IPS-NIHi7 (cell line): ENCODE measurements at regions not wholly inside any gene's neighbourhood (a gene's known extent, or its start where the extent isn't known, plus 50 kb on each side); places are given as distances from the start of the nearest gene placed in this dataset.
"Not testable (repeated sequence)": the region's sequence is repeated elsewhere in the genome, so short reads cannot be mapped to it uniquely, and the experiment has no call there.

ENCODE experiments used
- DNase-seq: peaks from one replicate; pipeline ENCODE4 v3.0.0; 2012; ENCODE audit warnings: mixed read lengths; ENCODE audit errors: extremely low spot score

- DNase-seq, result no peak
Observed at GRCh38 chr3:80618295-80619256, 850.8 kb upstream of the ROBO1 start.

GRCh38 chr3:80612366-80612765, 844.6 kb upstream of the ROBO1 start:
- no peak for DNase-seq

GRCh38 chr3:80608072-80608471, 840.3 kb upstream of the ROBO1 start:
- not testable (repeated sequence) for DNase-seq

- DNase-seq, result no peak
Observed at GRCh38 chr3:80606073-80606472, 838.3 kb upstream of the ROBO1 start.

GRCh38 chr3:80601479-80601878, 833.7 kb upstream of the ROBO1 start:
- DNase-seq, result no peak

- no peak for DNase-seq
Observed at GRCh38 chr3:80592792-80593191, 825.0 kb upstream of the ROBO1 start.

GRCh38 chr3:80586338-80586737, 818.5 kb upstream of the ROBO1 start:
- DNase-seq, result no peak

GRCh38 chr3:80580146-80580545, 812.3 kb upstream of the ROBO1 start:
- DNase-seq, result no peak

GRCh38 chr3:80564391-80564790, 796.6 kb upstream of the ROBO1 start:
- no peak for DNase-seq

GRCh38 chr3:80559701-80560100, 791.9 kb upstream of the ROBO1 start:
- DNase-seq, result no peak

- DNase-seq, result no peak
Observed at GRCh38 chr3:80556763-80557162, 789.0 kb upstream of the ROBO1 start.

- DNase-seq, result no peak
Observed at GRCh38 chr3:80554304-80554703, 786.5 kb upstream of the ROBO1 start.

GRCh38 chr3:80553211-80553610, 785.4 kb upstream of the ROBO1 start:
- DNase-seq, result no peak

GRCh38 chr3:80550174-80550573, 782.4 kb upstream of the ROBO1 start:
- no peak for DNase-seq

GRCh38 chr3:80549173-80549572, 781.4 kb upstream of the ROBO1 start:
- DNase-seq, result no peak

GRCh38 chr3:80543154-80543553, 775.4 kb upstream of the ROBO1 start:
- no peak for DNase-seq

- DNase-seq, result no peak
Observed at GRCh38 chr3:80542456-80542855, 774.7 kb upstream of the ROBO1 start.

- DNase-seq, result no peak
Observed at GRCh38 chr3:80537680-80538079, 769.9 kb upstream of the ROBO1 start.

GRCh38 chr3:80535286-80535685, 767.5 kb upstream of the ROBO1 start:
- DNase-seq, result no peak

GRCh38 chr3:80533553-80533952, 765.8 kb upstream of the ROBO1 start:
- DNase-seq, result no peak

GRCh38 chr3:80526153-80526552, 758.4 kb upstream of the ROBO1 start:
- no peak for DNase-seq

GRCh38 chr3:80521081-80521480, 753.3 kb upstream of the ROBO1 start:
- DNase-seq, result no peak

GRCh38 chr3:80519436-80519835, 751.6 kb upstream of the ROBO1 start:
- no peak for DNase-seq

- DNase-seq, result no peak
Observed at GRCh38 chr3:80496452-80496851, 728.7 kb upstream of the ROBO1 start.
